ENCODE measurements at regions not wholly inside any gene's neighbourhood (a gene's known extent, or its start where the extent isn't known, plus 50 kb on each side); places are given as distances from the start of the nearest gene placed in this dataset.

- no peak overlapping the region for H3K56ac ChIP-seq (ENCODE audit: insufficient read length, low read depth, low read length)
- H3K27ac Mint-ChIP-seq: no peak overlapping the region
- H3K14ac ChIP-seq (ENCODE audit: insufficient read depth, low read length): no peak overlapping the region
- no peak overlapping the region for H2BK15ac ChIP-seq (ENCODE audit: low read depth, low read length)
- no peak overlapping the region for H2BK120ac ChIP-seq (ENCODE audit: low read depth, low read length, poor library complexity, severe bottlenecking)
- no peaks in the 10 kb centered on the region for H3K23me2 ChIP-seq (ENCODE audit: insufficient read length, low read depth, low read length, poor library complexity, severe bottlenecking)
- no peak overlapping the region for H4K5ac ChIP-seq (ENCODE audit: insufficient read length, low read depth, low read length)
- H4K8ac ChIP-seq (replicated peaks; ENCODE audit: insufficient read length, low read depth, low read length): no peak overlapping the region
- no CpG with 5 or more reads among the region's 3 CpGs for WGBS (ENCODE audit: extremely low coverage, insufficient read length, low lambda C conversion rate)
- H3K4me1 Mint-ChIP-seq: peaks cover 34 to 39% of the 10 kb centered on the region in 2 experiments
- H3K27me3 Mint-ChIP-seq (ENCODE audit: low read depth): no peaks in the 10 kb centered on the region
- H4K91ac ChIP-seq (ENCODE audit: insufficient read length, low read depth, low read length): no peak overlapping the region
- no peak for TF ChIP-seq CTCF (conservative IDR thresholded peaks at IDR 0.05)
- H3K27ac ChIP-seq (ENCODE audit: insufficient read length, low read depth, low read length): no peak overlapping the region
- H3K4me3 Mint-ChIP-seq: no peak overlapping the region
- no peak overlapping the region for H2BK20ac ChIP-seq (ENCODE audit: low read depth, low read length, poor library complexity, severe bottlenecking)
- no peaks in the 10 kb centered on the region for H3K9me3 ChIP-seq (ENCODE audit: control insufficient read depth, low read depth, low read length)
- H3K36me3 Mint-ChIP-seq (ENCODE audit: insufficient read depth in 1 of 3, low read depth in 3 of 3): no peaks in the 10 kb centered on the region
- H2BK5ac ChIP-seq (ENCODE audit: insufficient read length, low read length): no peak overlapping the region
- H3K79me2 ChIP-seq (ENCODE audit: insufficient read depth, low read length): no peaks in the 10 kb centered on the region
- no peak for DNase-seq
- H3K4me2 ChIP-seq (ENCODE audit: insufficient read depth, insufficient read length, low read length): no peak overlapping the region
- H3T11ph ChIP-seq (ENCODE audit: low read length): no peak overlapping the region
- no peak overlapping the region for H3K9ac ChIP-seq (ENCODE audit: extremely low read depth, insufficient read length, low read length)
- no peaks in the 10 kb centered on the region for H3K27me3 ChIP-seq (ENCODE audit: insufficient read depth, low read length)
- H3K23ac ChIP-seq (ENCODE audit: insufficient read length, low read depth, low read length): no peak overlapping the region
- H2AK5ac ChIP-seq (ENCODE audit: insufficient read length, low read length): no peak overlapping the region
- no peaks in the 10 kb centered on the region for H3K9me3 Mint-ChIP-seq
- H2BK12ac ChIP-seq (ENCODE audit: insufficient read length, low read depth, low read length): no peak overlapping the region
- no peak overlapping the region for H3K18ac ChIP-seq (ENCODE audit: insufficient read length, low read depth, low read length)
- H3K79me1 ChIP-seq (ENCODE audit: insufficient read depth, low read depth, low read length, poor library complexity, severe bottlenecking): no peaks in the 10 kb centered on the region
- no peaks in the 10 kb centered on the region for H4K20me1 ChIP-seq (ENCODE audit: control insufficient read depth, insufficient read depth, insufficient read length)
- H3K4ac ChIP-seq (ENCODE audit: low read depth, low read length): no peak overlapping the region
- H3K4me1 ChIP-seq (ENCODE audit: insufficient read depth, low read length): peaks cover 5% of the 10 kb centered on the region; the same call in 1 of the 2 replicates
- H2AFZ ChIP-seq (ENCODE audit: low read length): no peak overlapping the region
Observed at GRCh38 chr15:36525430-36525829, 54.0 kb upstream of the CDIN1 start.

All from H9 (cell line).